Stimulated activated CD4-positive, alpha-beta T cell treated with anti-CD3 and anti-CD28 coated beads, Interleukin-15, amount 100 ng/mL, for 48 hours (primary cell): ENCODE measurements at regions not wholly inside any gene's neighbourhood (a gene's known extent, or its start where the extent isn't known, plus 50 kb on each side); places are given as distances from the start of the nearest gene placed in this dataset.
"Not testable (repeated sequence)": the region's sequence is repeated elsewhere in the genome, so short reads cannot be mapped to it uniquely, and the experiment has no call there.

ENCODE experiments used
- DNase-seq, 2 donors: peaks; one replicate each; pipeline ENCODE4 v3.0.0-alpha.2; 2020; ENCODE audit warnings: low read depth in 2 of 2

- no peak for DNase-seq
These were observed 64.0 kb downstream of the CCNG2 start for GRCh38 chr4:77220828-77221613.

DNA sequence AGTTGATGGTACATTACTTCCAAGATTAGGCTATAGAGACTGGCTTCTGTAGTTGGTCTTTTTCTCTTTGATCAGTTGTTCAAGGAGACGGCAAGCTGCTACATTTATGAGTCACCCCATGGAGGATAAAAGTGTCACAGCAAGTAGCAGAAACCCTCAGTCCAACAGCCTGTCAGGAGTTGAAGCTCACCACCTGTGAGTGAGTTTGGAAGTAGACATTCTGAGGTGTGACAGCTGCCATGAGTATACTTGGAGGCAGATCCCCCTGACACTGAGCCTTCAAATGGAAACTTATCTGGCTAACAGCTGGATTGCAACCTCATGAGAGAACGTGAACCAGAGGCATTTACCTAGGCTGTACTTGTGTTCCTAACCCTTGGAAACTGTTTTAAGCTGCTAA, 68.0 kb downstream of the CCNG2 start:
- DNase-seq: no peak

- no peak for DNase-seq
These were observed 70.1 kb downstream of the CCNG2 start for GRCh38 chr4:77226939-77227705.

DNA sequence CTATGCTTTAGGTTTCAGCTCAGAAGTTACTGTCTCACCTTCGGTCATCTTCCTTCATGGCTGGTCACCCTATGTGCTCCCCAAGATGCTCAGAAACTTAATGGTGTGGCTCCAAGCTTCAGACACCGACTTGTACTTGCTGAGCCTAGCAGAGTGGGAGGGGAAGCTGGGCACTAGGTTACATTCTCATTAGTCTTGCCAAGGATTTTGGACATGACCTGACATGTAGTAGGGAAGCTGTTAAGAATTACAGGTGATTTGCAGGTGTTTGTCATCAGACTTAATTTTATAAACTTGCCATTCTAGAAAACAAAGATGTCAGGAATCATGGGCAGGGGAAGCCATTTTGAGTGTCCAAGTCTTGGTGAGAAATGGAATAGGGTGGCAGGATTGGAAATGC, 72.4 kb downstream of the CCNG2 start:
- DNase-seq: no peak

- DNase-seq: no peak
These were observed 75.6 kb downstream of the CCNG2 start for GRCh38 chr4:77232653-77233052.

- DNase-seq: no peak
These were observed 78.4 kb downstream of the CCNG2 start for GRCh38 chr4:77235289-77235854.

GRCh38 chr4:77236806-77237205, 79.8 kb downstream of the CCNG2 start:
- DNase-seq: no peak

DNA sequence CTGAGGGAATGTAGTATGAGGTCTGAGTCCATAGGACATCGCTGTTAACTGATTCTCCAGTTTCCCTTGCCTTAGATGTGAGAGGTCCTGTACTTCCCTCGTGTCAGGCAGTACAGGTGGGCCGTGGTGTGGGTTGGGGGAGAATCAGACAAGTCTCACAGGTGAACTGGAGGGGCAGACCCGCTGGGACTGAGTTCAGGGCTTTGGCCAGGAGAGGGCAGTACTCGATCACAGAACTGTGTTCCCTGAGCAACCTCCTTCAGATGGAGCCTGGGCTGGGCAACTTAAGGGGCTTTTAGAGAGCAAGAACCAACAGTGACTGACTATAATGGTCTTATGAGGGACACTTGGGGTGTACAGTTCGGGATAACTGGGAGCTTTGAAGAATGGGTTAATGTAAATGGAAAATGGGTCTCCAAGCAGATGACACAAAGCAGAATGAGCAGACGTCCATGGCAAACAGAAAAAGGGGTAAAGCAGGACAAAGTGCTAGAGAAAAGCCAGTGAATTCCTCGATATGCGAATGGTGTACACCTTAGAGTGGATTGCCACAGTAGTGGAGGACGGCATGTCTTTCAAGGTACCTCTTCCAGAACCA, 83.6 kb downstream of the CCNG2 start:
- DNase-seq: peak; percentile 43 to 51

GRCh38 chr4:77248805-77249204, 91.8 kb downstream of the CCNG2 start:
- DNase-seq: no peak

DNA sequence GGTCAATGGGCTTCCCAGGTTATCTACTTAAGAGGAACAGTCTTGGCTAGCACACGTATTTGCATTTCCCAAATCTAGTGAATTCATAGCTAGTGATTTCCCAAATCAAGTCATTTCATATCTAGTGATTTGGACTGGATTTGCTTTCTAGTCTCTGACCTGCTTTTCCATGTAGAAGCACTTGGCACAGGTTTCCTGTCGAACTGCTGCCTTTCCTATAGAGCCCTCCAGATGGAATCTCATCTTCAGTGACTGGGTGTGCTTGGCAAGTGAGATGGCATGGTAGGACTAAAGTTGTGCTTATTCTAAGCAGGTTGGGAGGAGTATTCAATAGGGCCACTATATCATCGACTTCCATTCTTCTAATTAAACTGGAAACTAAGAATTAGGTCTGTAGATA, 94.7 kb downstream of the CCNG2 start:
- no peak for DNase-seq

DNA sequence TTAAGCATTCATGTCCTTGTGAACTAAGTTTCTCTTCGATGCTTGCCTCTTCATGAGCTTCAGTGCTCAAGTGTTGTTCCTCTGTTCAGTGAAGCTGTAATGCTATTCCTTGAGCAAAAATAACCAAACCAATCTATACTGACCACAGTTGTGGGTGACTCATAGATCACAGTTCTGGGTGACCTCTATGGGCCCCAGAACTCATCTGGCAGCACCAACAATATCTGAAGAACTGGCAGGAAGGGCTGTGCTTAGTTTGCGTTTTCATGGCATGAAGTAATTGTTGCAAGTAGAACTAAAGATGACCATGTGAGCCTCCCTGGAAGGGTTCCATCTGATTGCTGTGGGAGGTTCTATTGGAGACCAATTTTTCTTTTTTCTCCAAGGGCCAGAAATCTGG, 106.2 kb downstream of the CCNG2 start:
- no peak for DNase-seq

DNA sequence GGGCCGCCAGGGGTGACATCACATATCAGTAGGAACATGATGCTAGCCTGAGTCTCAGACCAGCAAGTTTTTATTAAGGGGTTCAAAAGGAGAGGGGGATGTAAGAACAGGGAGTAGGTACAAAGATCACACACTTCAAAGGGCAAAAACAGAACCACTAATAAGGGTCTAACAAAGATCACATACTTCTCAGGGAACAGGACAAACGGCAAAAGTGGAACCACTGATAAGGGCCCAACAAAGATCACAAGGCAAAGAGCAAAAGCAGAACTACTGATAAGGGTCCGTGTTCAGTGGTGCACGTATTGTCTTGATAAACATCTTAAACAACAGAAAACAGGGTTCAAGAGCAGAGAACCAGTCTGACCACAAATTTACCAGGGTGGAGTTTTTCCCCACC, 107.0 kb downstream of the CCNG2 start:
- DNase-seq: not testable (repeated sequence)

DNA sequence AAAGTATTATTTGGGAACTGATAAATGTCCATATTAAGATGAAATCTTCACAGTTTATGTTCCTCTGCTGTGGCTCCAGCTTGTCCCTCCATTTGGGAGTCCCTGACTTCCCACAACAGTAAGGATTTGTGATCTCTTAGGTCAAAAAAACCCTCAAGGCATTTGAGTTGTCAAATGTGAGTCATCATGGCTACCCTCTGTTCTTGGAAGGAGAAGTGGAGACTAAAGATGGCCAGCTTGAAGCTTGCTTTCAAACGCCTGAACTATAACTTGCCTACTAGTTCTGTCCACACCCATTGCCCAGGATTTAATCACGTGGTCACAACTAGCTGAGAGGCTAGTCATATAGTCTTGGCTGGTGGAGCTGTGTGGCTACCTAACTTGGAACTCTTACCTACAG, 107.8 kb downstream of the CCNG2 start:
- no peak for DNase-seq

DNA sequence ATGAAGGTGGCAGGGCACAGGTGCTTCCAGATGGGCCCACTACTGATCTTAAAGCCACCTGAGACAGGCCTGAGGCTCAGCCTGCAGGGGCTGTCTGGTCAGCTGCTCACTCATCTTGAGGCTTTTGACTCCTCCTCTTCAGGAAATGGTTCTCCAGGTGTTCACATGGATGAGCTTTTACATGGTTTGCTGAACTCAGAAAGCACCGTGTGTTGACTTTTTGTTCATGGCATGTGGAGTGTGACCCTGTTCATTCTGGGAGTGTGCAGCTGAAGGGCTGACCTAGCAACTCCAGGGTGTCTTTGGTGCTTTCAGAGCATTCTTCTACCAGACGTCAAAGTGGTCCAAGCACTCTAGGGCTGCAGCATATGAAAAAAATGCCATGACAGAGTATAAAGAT, 111.1 kb downstream of the CCNG2 start:
- no peak for DNase-seq

- DNase-seq: no peak
These were observed 112.5 kb downstream of the CCNG2 start for GRCh38 chr4:77269505-77269904.

- no peak for DNase-seq
These were observed 116.4 kb downstream of the CCNG2 start for GRCh38 chr4:77273412-77273811.

- not testable (repeated sequence) for DNase-seq
These were observed 122.1 kb downstream of the CCNG2 start for GRCh38 chr4:77279114-77279513.

DNA sequence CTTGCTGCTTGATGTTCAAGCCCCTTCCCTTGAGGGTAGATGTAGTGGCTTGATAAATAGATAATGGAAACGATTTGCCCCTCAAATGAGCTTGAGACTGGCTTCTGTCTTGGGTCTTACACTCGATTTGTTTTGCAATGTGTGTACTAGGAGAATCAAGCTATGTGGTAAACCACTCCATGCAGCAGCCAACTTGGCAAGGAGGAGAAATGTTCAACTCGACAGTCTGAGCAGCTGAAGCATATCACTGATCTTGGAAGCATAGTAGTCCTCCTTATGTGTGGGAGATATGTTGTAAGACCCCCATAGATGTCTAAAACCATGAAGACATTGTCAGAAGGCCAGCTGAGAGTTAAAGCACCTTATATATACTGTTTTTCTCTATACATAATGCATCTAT, 125.3 kb downstream of the CCNG2 start:
- DNase-seq: no peak

GRCh38 chr4:77284036-77284435, 127.0 kb downstream of the CCNG2 start:
- DNase-seq: no peak

DNA sequence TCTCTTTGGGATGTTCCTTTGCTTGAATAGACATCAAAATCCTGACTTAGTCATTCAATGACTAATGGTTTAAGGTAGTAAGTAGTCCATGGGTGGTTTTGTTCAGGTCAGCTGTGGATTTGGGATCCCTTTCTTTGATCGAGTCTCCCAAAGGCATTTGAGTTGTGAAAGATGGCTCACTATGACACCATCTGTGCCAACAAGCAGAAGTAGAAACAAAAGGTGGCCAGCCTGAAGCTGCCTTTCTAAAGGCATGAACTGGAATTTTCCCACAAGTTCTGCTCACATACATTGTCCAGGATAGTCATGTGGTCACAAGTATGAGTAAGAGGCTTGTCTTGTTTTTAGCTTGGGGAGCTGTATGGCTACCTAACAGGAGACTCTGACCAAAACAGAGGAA, 129.9 kb downstream of the CCNG2 start:
- no peak for DNase-seq

- DNase-seq: no peak
These were observed 136.4 kb downstream of the CCNG2 start for GRCh38 chr4:77293426-77293825.

DNA sequence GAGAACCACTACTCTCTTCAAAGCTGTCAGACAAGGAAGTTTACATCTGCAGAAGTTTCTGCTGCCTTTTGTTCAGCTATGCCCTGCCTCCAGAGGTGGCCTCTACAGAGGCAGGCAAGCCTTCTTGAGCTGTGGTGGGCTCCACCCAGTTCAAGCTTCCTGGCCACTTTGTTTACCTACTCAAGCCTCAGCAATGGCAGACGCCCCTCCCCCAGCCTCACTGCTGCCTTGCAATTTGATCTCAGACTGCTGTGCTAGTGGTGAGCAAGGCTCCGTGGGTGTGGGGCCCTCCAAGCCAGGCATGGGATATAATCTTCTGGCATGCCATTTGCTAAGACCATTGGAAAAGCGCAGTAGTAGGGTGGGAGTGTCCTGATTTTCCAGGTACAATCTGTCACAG, 144.0 kb downstream of the CCNG2 start:
- DNase-seq: not testable (repeated sequence)

GRCh38 chr4:77305766-77306165, 148.8 kb downstream of the CCNG2 start:
- no peak for DNase-seq
